ENCODE measurements at regions not wholly inside any gene's neighbourhood (a gene's known extent, or its start where the extent isn't known, plus 50 kb on each side); places are given as distances from the start of the nearest gene placed in this dataset.

DNA sequence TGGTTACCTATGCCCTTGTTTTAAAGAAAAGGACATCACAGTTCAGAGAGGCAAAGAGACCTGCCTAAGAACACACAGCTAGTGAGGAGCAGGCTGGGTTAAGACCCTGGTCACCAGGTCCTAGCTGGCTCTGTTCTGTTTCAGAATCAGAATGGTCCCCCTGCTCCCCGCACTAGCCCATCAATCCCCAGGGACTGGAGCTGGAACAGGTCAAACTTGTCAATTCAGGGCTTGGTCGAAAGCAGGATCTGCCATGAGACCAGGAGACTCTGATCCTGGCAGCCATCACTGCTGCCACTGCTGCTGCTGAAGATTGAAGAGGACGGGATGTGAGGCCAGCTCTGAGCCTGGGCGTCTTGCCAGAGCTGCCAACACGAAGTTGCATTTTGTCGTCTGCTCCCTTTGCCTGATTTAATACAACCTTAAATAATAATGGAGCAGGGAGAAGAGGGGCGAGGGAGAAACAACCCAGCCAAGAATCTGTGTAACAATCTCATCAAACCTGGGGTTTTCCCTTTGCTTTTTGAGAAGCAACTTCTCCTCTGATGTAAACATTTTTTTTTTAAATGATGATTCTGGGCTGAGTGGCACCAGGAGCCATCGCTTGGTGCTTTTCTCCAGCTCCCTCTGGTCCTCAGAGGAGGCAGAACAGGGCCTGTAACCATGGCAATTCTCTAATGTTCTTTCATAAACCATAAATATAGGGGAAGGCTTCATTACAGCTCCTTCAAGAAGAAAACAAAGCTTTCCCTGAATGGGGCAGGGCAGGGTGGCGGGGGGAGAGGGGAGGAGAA, 119.0 kb upstream of the SORCS3 start:
- TF ChIP-seq POLR2AphosphoS5 (IDR thresholded peaks at IDR 0.05; ENCODE audit: low read depth, low read length) = no peak
- TF ChIP-seq POLR2A (IDR thresholded peaks at IDR 0.05; ENCODE audit: low read depth, low read length) = no peak
